ENCODE measurements at regions not wholly inside any gene's neighbourhood (a gene's known extent, or its start where the extent isn't known, plus 50 kb on each side); places are given as distances from the start of the nearest gene placed in this dataset.

- FAIRE-seq (no peak), DNase-seq (ENCODE audit: low read depth) (no peak)
- no peak overlapping the region for H2AFZ ChIP-seq (ENCODE audit: low read depth, low read length)
- no peaks in the 10 kb centered on the region for H3K27me3 ChIP-seq (ENCODE audit: insufficient read depth, low read length)
- no peak overlapping the region for H3K9ac ChIP-seq (ENCODE audit: low read length)
- Mint-ChIP-seq H3K4me3 (ENCODE audit: unreplicated experiment) (no peak overlapping the region), H3K27ac (ENCODE audit: unreplicated experiment) (no peak overlapping the region), H3K4me1 (ENCODE audit: low read depth, unreplicated experiment) (no peaks in the 10 kb centered on the region), H3K9me3 (ENCODE audit: unreplicated experiment) (peaks cover 8% of the 10 kb centered on the region), H3K36me3 (ENCODE audit: low read depth, unreplicated experiment) (no peaks in the 10 kb centered on the region), H3K27me3 (ENCODE audit: low read depth, unreplicated experiment) (no peaks in the 10 kb centered on the region)
- no peaks in the 10 kb centered on the region for H3K36me3 ChIP-seq (ENCODE audit: insufficient read depth, low read length)
- TF ChIP-seq CTCF (IDR thresholded peaks at IDR 0.05; ENCODE audit: insufficient read depth, low read depth, low read length), result no peak
- no peak for TF ChIP-seq EZH2 (IDR thresholded peaks at IDR 0.05; ENCODE audit: insufficient read depth, low read length)
- H4K20me1 ChIP-seq (ENCODE audit: insufficient read depth, low read length), result no peaks in the 10 kb centered on the region
- no peaks in the 10 kb centered on the region for H3K9me3 ChIP-seq (ENCODE audit: insufficient read depth, low read depth, low read length)
- no peaks in the 10 kb centered on the region for H3K79me2 ChIP-seq (ENCODE audit: insufficient read depth, low read length)
- no peak overlapping the region for H3K4me3 ChIP-seq (ENCODE audit: insufficient read depth, low read depth, low read length)
- no peaks in the 10 kb centered on the region for H3K4me1 ChIP-seq (ENCODE audit: insufficient read depth, low read length)
- H3K27ac ChIP-seq (ENCODE audit: low read depth, low read length), result no peak overlapping the region
- H3K4me2 ChIP-seq (ENCODE audit: low read length), result no peak overlapping the region
Measured at GRCh38 chr4:45062935-45063545, 336.7 kb upstream of the GNPDA2 start.

GRCh38 chr4:45043911-45044310 is 317.6 kb upstream of the GNPDA2 start:
- Mint-ChIP-seq H3K36me3 (ENCODE audit: low read depth, unreplicated experiment) (no peaks in the 10 kb centered on the region), H3K4me3 (ENCODE audit: unreplicated experiment) (no peak overlapping the region)
- no peak for DNase-seq (ENCODE audit: low read depth)

More at GRCh38 chr4:45043911-45044310, 317.6 kb upstream of the GNPDA2 start:
- Histone ChIP-seq H3K4me1 (ENCODE audit: insufficient read depth, low read length) (no peaks in the 10 kb centered on the region), H3K9ac (ENCODE audit: low read length) (no peak overlapping the region), H4K20me1 (ENCODE audit: insufficient read depth, low read length) (no peaks in the 10 kb centered on the region), H3K79me2 (ENCODE audit: insufficient read depth, low read length) (no peaks in the 10 kb centered on the region), H3K27me3 (ENCODE audit: insufficient read depth, low read length) (no peaks in the 10 kb centered on the region), H3K36me3 (ENCODE audit: insufficient read depth, low read length) (no peaks in the 10 kb centered on the region), H3K4me3 (ENCODE audit: insufficient read depth, low read depth, low read length) (no peak overlapping the region), H3K27ac (ENCODE audit: low read depth, low read length) (no peak overlapping the region), H2AFZ (ENCODE audit: low read depth, low read length) (no peak overlapping the region), H3K4me2 (ENCODE audit: low read length) (no peak overlapping the region), H3K9me3 (ENCODE audit: insufficient read depth, low read depth, low read length) (no peaks in the 10 kb centered on the region)
- no peaks in the 10 kb centered on the region for H3K27me3 Mint-ChIP-seq (ENCODE audit: low read depth, unreplicated experiment)
- no peak for TF ChIP-seq CTCF (IDR thresholded peaks at IDR 0.05; ENCODE audit: insufficient read depth, low read depth, low read length)
- no peak for TF ChIP-seq EZH2 (IDR thresholded peaks at IDR 0.05; ENCODE audit: insufficient read depth, low read length)
- H3K9me3 Mint-ChIP-seq (ENCODE audit: unreplicated experiment), result peaks cover 5% of the 10 kb centered on the region
- no peak overlapping the region for H3K27ac Mint-ChIP-seq (ENCODE audit: unreplicated experiment)
- no peaks in the 10 kb centered on the region for H3K4me1 Mint-ChIP-seq (ENCODE audit: low read depth, unreplicated experiment)
- no peak for FAIRE-seq

All from astrocyte (in vitro differentiated cells and primary cell).